ENCODE measurements at regions not wholly inside any gene's neighbourhood (a gene's known extent, or its start where the extent isn't known, plus 50 kb on each side); places are given as distances from the start of the nearest gene placed in this dataset.
"Not testable (repeated sequence)": the region's sequence is repeated elsewhere in the genome, so short reads cannot be mapped to it uniquely, and the experiment has no call there.

DNA sequence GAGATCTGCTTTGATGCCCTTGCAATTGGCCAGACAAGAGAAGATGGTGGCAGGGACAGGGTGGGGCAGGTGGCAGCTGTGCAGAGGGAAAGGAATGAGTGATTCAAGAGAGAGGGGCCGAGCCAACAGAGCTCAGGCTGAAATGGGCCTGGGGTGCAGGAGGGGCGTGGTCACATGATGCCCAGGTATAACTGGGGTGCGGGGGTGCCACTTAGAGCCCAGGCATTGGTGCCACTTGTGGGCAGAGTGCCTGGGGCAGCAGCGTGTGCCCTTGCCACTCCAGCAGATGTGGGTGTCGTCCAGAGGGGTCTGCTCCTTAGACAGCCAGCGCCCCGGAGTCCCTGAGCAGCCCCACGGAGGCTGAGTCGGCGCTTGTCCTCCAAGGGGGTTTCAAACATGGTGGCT is 88.7 kb downstream of the PLXNA1 start:
- DNase-seq (ENCODE audit: low spot score), result no peak

- DNase-seq (ENCODE audit: low spot score), result no peak
These were observed 89.4 kb downstream of the PLXNA1 start for GRCh38 chr3:127072221-127072771.

GRCh38 chr3:127072971-127073783 is 90.3 kb downstream of the PLXNA1 start:
- no peak for DNase-seq (ENCODE audit: low spot score)

GRCh38 chr3:127073941-127074820 is 91.3 kb downstream of the PLXNA1 start:
- DNase-seq (ENCODE audit: low spot score), result no peak

GRCh38 chr3:127074900-127075360 is 92.0 kb downstream of the PLXNA1 start:
- peak; percentile 58 for DNase-seq (ENCODE audit: low spot score)

GRCh38 chr3:127076166-127076992 is 93.5 kb downstream of the PLXNA1 start:
- DNase-seq (ENCODE audit: low spot score), result not testable (repeated sequence)

- no peak for DNase-seq (ENCODE audit: low spot score)
These were observed 94.2 kb downstream of the PLXNA1 start for GRCh38 chr3:127077068-127077467.

DNA sequence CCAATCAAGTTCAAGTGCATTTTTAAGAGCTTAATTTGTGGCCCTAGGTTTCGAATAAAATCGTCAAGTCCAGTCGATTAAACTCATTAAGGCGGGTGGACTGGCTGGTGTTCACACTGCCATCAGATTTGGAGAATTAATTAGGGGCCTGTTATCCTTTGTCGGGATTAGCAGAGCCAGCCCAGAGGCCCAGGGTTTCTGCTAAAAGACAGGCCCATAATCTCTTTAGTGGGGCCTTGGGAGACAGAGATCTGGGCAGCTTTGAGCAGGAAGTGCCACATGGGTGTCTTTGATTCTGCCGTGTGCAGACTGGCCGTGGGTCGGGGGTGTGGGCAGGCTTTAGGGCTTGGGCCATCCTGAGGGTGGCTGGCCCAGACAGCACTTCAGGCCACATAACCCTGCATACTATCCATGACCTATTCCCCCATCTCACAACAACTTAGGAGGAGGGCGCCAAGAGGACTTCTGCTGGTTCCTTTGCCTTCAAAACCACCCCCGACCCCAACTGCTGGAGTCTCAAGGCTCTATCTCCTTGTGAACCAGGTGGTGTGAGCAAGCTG is 94.7 kb downstream of the PLXNA1 start:
- no peak for DNase-seq (ENCODE audit: low spot score)

DNA sequence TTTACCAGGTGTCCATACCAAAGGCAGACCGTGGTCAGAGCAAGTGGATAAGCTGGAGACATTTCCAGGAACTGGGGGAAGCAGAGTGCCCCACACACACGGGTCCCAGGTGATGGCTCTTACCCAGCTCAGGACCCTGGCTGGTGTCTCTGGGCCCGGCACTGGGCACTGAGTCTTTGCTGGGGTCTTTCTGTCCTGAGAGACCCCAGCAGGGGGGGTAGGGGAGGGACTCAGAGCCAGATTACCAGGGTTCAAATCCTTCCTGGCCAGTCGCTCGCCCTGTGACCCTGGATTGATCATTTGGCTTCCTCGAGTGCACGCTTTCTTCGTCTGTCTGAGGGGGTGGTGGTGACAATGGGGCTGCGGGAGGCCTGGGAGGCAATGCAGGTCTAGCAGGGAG is 95.7 kb downstream of the PLXNA1 start:
- no peak for DNase-seq (ENCODE audit: low spot score)

- DNase-seq (ENCODE audit: low spot score), result no peak
These were observed 96.3 kb downstream of the PLXNA1 start for GRCh38 chr3:127079211-127079610.

DNA sequence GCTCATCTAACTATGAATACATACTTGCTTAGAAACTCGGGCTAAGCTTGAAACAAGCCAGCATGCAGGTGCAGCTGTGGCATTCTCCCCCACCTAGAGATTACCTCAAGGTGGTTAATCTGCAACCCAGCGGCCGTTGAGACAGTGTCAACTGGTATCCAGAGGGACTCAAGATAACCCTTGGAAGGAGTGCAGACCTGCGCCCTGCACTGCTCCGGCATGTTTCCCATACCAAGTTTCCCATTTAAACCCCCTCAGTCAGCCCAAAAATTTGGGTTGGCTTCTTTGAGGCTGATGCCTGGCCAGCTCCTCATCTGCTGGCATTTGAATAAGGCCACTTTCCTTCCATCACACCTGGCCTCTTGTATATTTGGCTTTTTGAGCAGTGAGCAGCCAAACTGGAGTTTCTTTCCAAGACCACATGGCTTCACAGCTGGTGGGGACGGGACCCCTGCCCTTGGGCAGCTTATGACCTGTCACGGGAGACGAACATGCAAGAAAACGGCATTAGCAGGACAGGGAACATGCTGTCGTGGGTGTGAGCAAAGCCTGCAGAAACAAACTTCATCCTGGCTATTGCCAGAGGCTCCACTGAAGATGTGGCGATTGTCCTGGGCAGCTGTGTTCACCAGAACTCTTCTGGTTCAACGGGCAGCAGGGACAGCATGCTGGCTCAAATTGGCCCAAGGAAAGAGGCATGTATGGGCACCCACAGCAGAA is 98.2 kb downstream of the PLXNA1 start:
- no peak for DNase-seq (ENCODE audit: low spot score)

DNA sequence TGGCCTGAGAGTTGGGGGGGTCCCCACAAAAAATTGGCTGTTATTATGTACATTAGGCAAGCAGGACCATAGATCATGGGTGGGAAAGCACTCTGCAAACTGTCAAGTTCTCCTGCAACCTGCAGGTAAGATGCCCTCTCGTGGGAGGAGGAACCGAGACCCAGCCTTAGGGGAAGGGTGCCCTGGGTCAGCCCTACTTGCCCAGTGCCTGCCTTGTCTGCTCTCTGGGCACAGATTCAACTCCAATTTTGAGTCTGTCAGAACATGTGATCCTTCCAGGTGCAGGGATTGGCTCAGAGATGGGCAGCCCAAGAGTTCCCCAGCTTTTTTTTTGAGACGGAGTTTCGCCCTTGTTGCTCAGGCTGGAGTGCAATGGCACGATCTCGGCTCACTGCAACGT is 99.2 kb downstream of the PLXNA1 start:
- no peak for DNase-seq (ENCODE audit: low spot score)

- DNase-seq (ENCODE audit: low spot score), result no peak
These were observed 101.0 kb downstream of the PLXNA1 start for GRCh38 chr3:127083778-127084397.

DNA sequence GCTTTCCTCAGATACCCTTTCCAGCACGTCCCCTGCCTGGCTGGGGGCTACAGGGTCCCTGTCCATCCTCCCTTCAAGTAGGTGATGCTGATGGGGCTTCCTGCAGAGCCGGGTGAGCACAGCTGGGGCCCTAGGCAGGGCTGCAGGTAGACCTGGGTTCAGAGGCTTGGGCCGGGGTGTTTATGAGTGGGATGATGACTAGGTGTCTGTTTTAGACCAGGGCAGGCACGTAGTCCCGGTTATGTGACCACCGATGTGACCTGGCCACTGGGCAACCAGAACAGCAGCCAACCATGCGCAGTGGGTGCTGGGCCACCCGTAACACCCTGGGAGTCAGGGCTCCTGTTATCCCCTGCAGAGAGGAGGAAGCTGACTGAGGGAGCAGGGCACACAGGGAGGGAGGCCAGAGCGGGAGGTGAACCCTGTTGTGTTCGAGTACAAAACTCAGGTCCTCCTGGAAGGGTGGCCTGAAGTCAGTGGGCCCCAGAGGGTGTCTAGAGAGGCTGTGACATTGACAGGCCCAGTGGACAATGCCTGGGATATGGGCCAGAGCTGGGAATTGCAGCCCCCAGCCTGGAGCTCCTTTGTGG is 101.6 kb downstream of the PLXNA1 start:
- no peak for DNase-seq (ENCODE audit: low spot score)

DNA sequence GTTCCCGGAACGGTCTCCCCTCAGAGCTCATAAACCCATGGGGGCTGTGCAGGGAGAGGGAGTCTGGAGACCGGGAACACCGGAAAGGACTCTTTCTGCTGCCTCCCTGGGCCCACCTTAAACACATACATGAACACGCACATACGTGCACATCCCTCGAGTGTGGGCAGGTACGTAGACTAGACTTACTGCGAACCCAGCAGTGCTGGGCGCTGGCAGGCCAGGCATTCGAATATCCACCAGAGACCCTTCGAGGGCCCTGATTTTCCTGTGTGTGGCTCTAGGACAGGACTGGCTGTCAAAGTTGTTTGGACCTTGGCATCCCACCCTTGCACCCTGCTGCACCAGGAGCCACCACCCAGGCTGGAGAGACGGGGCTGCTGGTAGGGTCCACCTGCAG is 102.7 kb downstream of the PLXNA1 start:
- no peak for DNase-seq (ENCODE audit: low spot score)

- DNase-seq (ENCODE audit: low spot score), result not testable (repeated sequence)
These were observed 103.7 kb downstream of the PLXNA1 start for GRCh38 chr3:127086591-127086990.

GRCh38 chr3:127087441-127087840 is 104.5 kb downstream of the PLXNA1 start:
- DNase-seq (ENCODE audit: low spot score), result no peak

DNA sequence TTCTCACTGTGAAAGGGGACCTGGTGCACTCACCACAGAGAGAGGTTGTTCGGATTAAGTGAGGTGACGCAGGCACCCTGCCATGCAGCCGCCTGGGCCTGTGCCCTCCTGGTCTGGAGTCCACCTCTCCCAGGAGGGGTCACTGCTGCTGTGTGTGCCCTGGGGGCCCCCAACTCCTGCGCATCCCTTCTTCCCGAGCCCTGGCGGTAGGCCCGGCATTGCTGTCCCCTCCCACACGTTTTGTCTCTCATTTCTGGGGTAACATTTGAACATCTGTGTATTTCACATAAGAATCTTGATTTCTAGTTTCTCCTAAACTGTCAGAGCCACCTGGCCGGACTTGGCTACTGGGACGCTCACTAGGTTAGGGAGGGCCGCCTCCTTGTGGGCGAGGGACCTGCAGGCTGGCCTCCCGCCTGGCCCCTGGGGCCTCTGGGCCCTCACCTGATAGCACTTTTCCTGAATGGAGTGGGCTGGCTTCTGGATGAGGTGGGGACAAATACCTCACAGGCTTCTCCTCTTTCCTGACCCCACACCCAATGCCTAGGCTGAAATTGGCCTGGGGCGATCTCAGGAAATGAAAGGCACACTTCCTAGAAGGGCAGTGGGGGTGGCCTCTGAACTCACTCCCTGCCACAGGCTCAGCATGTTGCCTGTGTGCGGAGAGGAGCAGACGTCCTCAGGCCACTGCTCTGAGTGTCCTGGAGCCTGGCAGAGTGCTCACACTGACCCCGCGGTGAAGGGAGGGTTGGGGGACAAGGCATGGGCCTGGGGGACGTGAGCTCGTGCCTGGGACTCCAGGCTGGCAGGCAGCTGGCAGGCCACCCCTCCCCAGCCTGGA is 104.2 kb upstream of the PRR23E start:
- no peak for DNase-seq (ENCODE audit: low spot score)
